ENCODE measurements at regions not wholly inside any gene's neighbourhood (a gene's known extent, or its start where the extent isn't known, plus 50 kb on each side); places are given as distances from the start of the nearest gene placed in this dataset.

DNA sequence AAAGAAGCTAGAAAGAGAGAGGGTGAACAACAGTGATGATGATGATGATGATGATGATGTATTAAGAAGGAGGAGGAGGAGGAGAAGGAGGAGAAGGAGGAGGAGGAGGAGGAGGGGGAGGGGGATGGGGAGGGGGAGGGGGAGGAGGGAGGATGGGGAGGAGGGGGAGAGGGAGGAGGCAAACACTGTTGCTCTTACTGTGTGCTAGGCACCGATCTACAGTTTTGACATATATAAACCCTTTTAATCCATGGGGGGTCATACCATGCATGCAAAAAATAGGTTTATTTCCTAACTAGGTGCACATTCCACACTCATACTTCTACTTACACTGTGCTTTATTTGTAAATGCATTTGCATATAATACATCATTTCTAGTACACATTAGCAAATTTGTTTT lies 482.8 kb upstream of the FAM241A start:
- Histone ChIP-seq H3K79me2 (ENCODE audit: insufficient read depth, low read length) (no peaks in the 10 kb centered on the region), H4K20me1 (ENCODE audit: insufficient read depth, low read length) (no peaks in the 10 kb centered on the region), H3K9me3 (replicated peaks in 1 of 2; ENCODE audit: control insufficient read depth in 1 of 2, insufficient read depth in 1 of 2, low read length in 2 of 2) (no peaks in the 10 kb centered on the region), H3K27me3 (ENCODE audit: control insufficient read depth in 2 of 2, insufficient read depth in 2 of 2, low read length in 2 of 2) (no peaks in the 10 kb centered on the region), H3K27ac (ENCODE audit: low read depth in 1 of 2, low read length in 2 of 2) (no peak overlapping the region), H3K36me3 (replicated peaks in 1 of 2; ENCODE audit: control insufficient read depth in 1 of 2, insufficient read depth in 2 of 2, low read length in 2 of 2) (no peaks in the 10 kb centered on the region), H2AFZ (ENCODE audit: insufficient read depth, low read depth, low read length, poor library complexity, severe bottlenecking) (no peak overlapping the region), H3K9ac (ENCODE audit: insufficient read depth, low read length, poor library complexity, severe bottlenecking) (no peak overlapping the region), H3K4me3 (replicated peaks in 1 of 3; ENCODE audit: low read depth in 2 of 3, low read length in 3 of 3) (no peak overlapping the region), H3K4me1 (ENCODE audit: control insufficient read depth in 1 of 2, insufficient read depth in 2 of 2, low read length in 2 of 2) (no peaks in the 10 kb centered on the region), H3K4me2 (replicated peaks; ENCODE audit: extremely low read depth, low read length, poor library complexity, severe bottlenecking) (no peak overlapping the region)
- H3K4me3 Mint-ChIP-seq = no peak overlapping the region
- intact Hi-C loops (cut with micrococcal nuclease) = no loop called here
- TF ChIP-seq, protein P1, sequence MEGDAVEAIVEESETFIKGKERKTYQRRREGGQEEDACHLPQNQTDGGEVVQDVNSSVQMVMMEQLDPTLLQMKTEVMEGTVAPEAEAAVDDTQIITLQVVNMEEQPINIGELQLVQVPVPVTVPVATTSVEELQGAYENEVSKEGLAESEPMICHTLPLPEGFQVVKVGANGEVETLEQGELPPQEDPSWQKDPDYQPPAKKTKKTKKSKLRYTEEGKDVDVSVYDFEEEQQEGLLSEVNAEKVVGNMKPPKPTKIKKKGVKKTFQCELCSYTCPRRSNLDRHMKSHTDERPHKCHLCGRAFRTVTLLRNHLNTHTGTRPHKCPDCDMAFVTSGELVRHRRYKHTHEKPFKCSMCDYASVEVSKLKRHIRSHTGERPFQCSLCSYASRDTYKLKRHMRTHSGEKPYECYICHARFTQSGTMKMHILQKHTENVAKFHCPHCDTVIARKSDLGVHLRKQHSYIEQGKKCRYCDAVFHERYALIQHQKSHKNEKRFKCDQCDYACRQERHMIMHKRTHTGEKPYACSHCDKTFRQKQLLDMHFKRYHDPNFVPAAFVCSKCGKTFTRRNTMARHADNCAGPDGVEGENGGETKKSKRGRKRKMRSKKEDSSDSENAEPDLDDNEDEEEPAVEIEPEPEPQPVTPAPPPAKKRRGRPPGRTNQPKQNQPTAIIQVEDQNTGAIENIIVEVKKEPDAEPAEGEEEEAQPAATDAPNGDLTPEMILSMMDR (IDR thresholded peaks at IDR 0.05) = no peak
- H3K4me1 Mint-ChIP-seq = no peaks in the 10 kb centered on the region
- peaks cover 0 to 2% (median 0%) of the 10 kb centered on the region in 7 donors for H3K9me3 Mint-ChIP-seq
- no peak for DNase-seq
- no CpG with 5 or more reads among the region's 1 CpG for WGBS (ENCODE audit: insufficient coverage)
- H3K36me3 Mint-ChIP-seq = no peaks in the 10 kb centered on the region
- H3K27me3 Mint-ChIP-seq (ENCODE audit: low read depth in 3 of 3) = peaks cover 0 to 2% (median 0%) of the 10 kb centered on the region in 3 donors
- H3K27ac Mint-ChIP-seq = no peak overlapping the region

DNA sequence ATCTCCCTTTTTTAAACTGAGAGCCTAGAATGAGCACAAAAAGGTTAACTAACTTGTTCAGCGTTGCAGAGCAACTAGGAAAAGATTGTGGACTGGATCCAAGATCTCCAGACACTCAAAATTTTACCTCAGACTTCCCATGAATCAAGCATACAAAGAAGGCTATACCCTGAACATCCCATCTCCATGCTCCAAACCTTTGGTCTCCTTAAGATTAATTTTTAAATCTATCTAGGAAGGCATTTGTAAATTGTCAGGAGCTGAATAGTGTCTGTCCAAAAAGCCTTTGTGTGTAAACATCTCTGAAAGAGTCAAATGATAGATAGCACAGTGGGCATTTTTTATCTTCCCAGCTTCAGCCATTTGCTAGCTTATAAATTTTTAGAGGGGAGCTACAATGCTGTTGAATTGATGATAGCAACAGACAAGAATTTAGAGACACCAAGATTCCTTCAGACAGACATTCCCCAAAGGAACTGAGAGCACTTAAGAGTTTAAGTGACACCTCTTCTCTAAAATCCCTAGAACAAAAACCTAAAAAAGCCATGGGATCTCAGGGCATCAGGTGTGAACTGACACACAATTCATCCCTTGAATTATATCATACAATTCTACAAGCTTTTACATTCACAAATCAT lies 480.8 kb upstream of the FAM241A start:
- Histone ChIP-seq H3K9ac (ENCODE audit: insufficient read depth, low read length, poor library complexity, severe bottlenecking) (no peak overlapping the region), H3K9me3 (replicated peaks in 1 of 2; ENCODE audit: control insufficient read depth in 1 of 2, insufficient read depth in 1 of 2, low read length in 2 of 2) (no peaks in the 10 kb centered on the region), H3K4me3 (replicated peaks in 1 of 3; ENCODE audit: low read depth in 2 of 3, low read length in 3 of 3) (no peak overlapping the region), H3K79me2 (ENCODE audit: insufficient read depth, low read length) (no peaks in the 10 kb centered on the region), H3K36me3 (replicated peaks in 1 of 2; ENCODE audit: control insufficient read depth in 1 of 2, insufficient read depth in 2 of 2, low read length in 2 of 2) (no peaks in the 10 kb centered on the region), H3K27me3 (ENCODE audit: control insufficient read depth in 2 of 2, insufficient read depth in 2 of 2, low read length in 2 of 2) (no peaks in the 10 kb centered on the region), H3K4me2 (replicated peaks; ENCODE audit: extremely low read depth, low read length, poor library complexity, severe bottlenecking) (no peak overlapping the region), H3K27ac (ENCODE audit: low read depth in 1 of 2, low read length in 2 of 2) (no peak overlapping the region), H3K4me1 (ENCODE audit: control insufficient read depth in 1 of 2, insufficient read depth in 2 of 2, low read length in 2 of 2) (no peaks in the 10 kb centered on the region), H2AFZ (ENCODE audit: insufficient read depth, low read depth, low read length, poor library complexity, severe bottlenecking) (no peak overlapping the region), H4K20me1 (ENCODE audit: insufficient read depth, low read length) (no peaks in the 10 kb centered on the region)
- intact Hi-C loops (cut with micrococcal nuclease) = no loop called here
- Mint-ChIP-seq H3K9me3 (peaks cover 0 to 2% (median 0%) of the 10 kb centered on the region in 7 donors), H3K27me3 (ENCODE audit: low read depth in 3 of 3) (peaks cover 0 to 2% (median 0%) of the 10 kb centered on the region in 3 donors), H3K27ac (no peak overlapping the region), H3K4me3 (no peak overlapping the region), H3K36me3 (no peaks in the 10 kb centered on the region), H3K4me1 (no peaks in the 10 kb centered on the region)
- 73% methylated on average over 1 of the region's 1 CpG for WGBS (ENCODE audit: insufficient coverage)
- no peak for DNase-seq
- TF ChIP-seq, protein P1 (IDR thresholded peaks at IDR 0.05) = no peak

Data from CD14-positive monocyte (primary cell).